Neural cell (in vitro differentiated cells): ENCODE measurements at regions not wholly inside any gene's neighbourhood (a gene's known extent, or its start where the extent isn't known, plus 50 kb on each side); places are given as distances from the start of the nearest gene placed in this dataset.

ENCODE experiments used
- EP300 ChIP-seq: fragments of 450-650 bp; conservative IDR thresholded peaks from 2 replicates; pipeline ENCODE4 v1.6.1; 2014; ENCODE audit warnings: antibody characterized with exemption, mild to moderate bottlenecking, moderate library complexity; ENCODE audit not compliant: poor library complexity, severe bottlenecking
- RAD21 ChIP-seq: fragments of 450-650 bp; conservative IDR thresholded peaks from 2 replicates; pipeline ENCODE4 v1.6.1; 2014; ENCODE audit warnings: antibody characterized with exemption, mild to moderate bottlenecking, moderate library complexity
- TF ChIP-seq, protein P1 (sequence below): fragments of 450-650 bp; IDR thresholded peaks from 2 replicates; pipeline ENCODE4 v1.5.1; 2014; ENCODE audit warnings: antibody characterized with exemption, mild to moderate bottlenecking, moderate library complexity; ENCODE audit not compliant: poor library complexity, severe bottlenecking

DNA sequence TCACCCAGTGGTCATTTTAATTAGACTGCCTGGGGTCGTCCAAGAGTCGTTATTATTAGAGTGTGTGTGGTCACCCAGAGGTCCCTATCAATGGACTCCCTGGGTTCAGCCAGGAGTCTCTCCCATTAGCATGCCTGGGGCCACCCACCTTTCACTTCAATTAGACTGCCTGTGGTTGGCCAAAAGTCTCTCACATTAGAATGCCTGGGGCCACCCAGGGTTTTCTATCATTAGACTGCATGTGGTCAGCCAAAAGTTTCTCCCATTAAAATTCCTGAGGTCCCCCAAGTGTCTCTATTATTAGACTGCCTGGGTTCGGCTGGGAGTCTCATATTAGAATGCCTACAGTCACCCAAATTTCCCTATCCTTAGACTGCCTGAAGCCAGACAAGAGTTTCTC, 1472.6 kb downstream of the UQCRFS1 start:
- TF ChIP-seq, protein P1, sequence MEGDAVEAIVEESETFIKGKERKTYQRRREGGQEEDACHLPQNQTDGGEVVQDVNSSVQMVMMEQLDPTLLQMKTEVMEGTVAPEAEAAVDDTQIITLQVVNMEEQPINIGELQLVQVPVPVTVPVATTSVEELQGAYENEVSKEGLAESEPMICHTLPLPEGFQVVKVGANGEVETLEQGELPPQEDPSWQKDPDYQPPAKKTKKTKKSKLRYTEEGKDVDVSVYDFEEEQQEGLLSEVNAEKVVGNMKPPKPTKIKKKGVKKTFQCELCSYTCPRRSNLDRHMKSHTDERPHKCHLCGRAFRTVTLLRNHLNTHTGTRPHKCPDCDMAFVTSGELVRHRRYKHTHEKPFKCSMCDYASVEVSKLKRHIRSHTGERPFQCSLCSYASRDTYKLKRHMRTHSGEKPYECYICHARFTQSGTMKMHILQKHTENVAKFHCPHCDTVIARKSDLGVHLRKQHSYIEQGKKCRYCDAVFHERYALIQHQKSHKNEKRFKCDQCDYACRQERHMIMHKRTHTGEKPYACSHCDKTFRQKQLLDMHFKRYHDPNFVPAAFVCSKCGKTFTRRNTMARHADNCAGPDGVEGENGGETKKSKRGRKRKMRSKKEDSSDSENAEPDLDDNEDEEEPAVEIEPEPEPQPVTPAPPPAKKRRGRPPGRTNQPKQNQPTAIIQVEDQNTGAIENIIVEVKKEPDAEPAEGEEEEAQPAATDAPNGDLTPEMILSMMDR: no peak
- TF ChIP-seq EP300: no peak
- TF ChIP-seq RAD21: no peak
